Neural cell (in vitro differentiated cells): ENCODE measurements at regions not wholly inside any gene's neighbourhood (a gene's known extent, or its start where the extent isn't known, plus 50 kb on each side); places are given as distances from the start of the nearest gene placed in this dataset.

ENCODE experiments used
- H2AFZ ChIP-seq: fragments of 200-600, 300-800 bp; sonication (generic), shearing (Covaris generic); 2 replicates; pipeline ENCODE4 v1.6.0; 2014; ENCODE audit warnings: low read depth, mild to moderate bottlenecking, antibody characterized with exemption, low read length, moderate library complexity
- H3F3A ChIP-seq: fragments of 200-600 bp; shearing (Covaris generic); 2 replicates; pipeline ENCODE4 v1.6.1; 2016; ENCODE audit warnings: mild to moderate bottlenecking, moderate library complexity, mixed read lengths, antibody characterized with exemption, low read length; ENCODE audit not compliant: insufficient read depth, poor library complexity, severe bottlenecking
- H3K27ac ChIP-seq: fragments of 200-600, 300-800 bp; sonication (generic), shearing (Covaris generic); 2 replicates; pipeline ENCODE4 v1.5.1; 2014; ENCODE audit warnings: mild to moderate bottlenecking, low read length, moderate library complexity
- H3K27me3 ChIP-seq: fragments of 300-800, 200-600 bp; sonication (generic), shearing (Covaris generic); 2 replicates; pipeline ENCODE4 v1.6.0; 2014; ENCODE audit warnings: mild to moderate bottlenecking, low read depth, low read length, moderate library complexity; ENCODE audit not compliant: insufficient read depth
- H3K36me3 ChIP-seq: fragments of 300-800, 200-600 bp; sonication (generic), shearing (Covaris generic); 2 replicates; pipeline ENCODE4 v1.5.1; 2014; ENCODE audit warnings: mild to moderate bottlenecking, antibody characterized with exemption, low read length, moderate library complexity; ENCODE audit not compliant: insufficient read depth
- H3K4me2 ChIP-seq: fragments of 300-800, 200-600 bp; sonication (generic), shearing (Covaris generic); 2 replicates; pipeline ENCODE4 v1.6.0; 2014; ENCODE audit warnings: mild to moderate bottlenecking, low read length
- H3K4me3 ChIP-seq: fragments of 300-800, 200-600 bp; sonication (generic), shearing (Covaris generic); 2 replicates; pipeline ENCODE4 v1.5.1; 2014; ENCODE audit warnings: mild to moderate bottlenecking, low read length, moderate library complexity
- H3K79me2 ChIP-seq: fragments of 200-600 bp; shearing (Covaris generic); replicated peaks from 2 replicates; pipeline ENCODE4 v1.6.0; 2014; ENCODE audit warnings: mild to moderate bottlenecking, low read length, moderate library complexity; ENCODE audit not compliant: insufficient read depth
- H3K9ac ChIP-seq: fragments of 300-800, 200-600 bp; sonication (generic), shearing (Covaris generic); 2 replicates; pipeline ENCODE4 v1.6.1; 2016; ENCODE audit warnings: mild to moderate bottlenecking, low read length, mixed read lengths
- H3K9me2 ChIP-seq: fragments of 200-600 bp; shearing (Covaris generic); 2 replicates; pipeline ENCODE4 v1.6.1; 2016; ENCODE audit warnings: mild to moderate bottlenecking, low read length, mixed read lengths; ENCODE audit not compliant: insufficient read depth
- H3K9me3 ChIP-seq: fragments of 200-600, 300-800 bp; sonication (generic), shearing (Covaris generic); 2 replicates; pipeline ENCODE4 v1.6.1; 2016; ENCODE audit warnings: mild to moderate bottlenecking, mixed run types, low read length, moderate library complexity, mixed read lengths
- H4K20me1 ChIP-seq: fragments of 200-600 bp; shearing (Covaris generic); 2 replicates; pipeline ENCODE4 v1.6.1; 2016; ENCODE audit warnings: mild to moderate bottlenecking, mixed run types; ENCODE audit not compliant: insufficient read depth
- CTCF ChIP-seq: fragments of 450-650 bp; IDR thresholded peaks from 2 replicates; pipeline ENCODE4 v1.5.1; 2014; ENCODE audit warnings: antibody characterized with exemption, mild to moderate bottlenecking, moderate library complexity; ENCODE audit not compliant: poor library complexity, severe bottlenecking
- EP300 ChIP-seq: fragments of 450-650 bp; conservative IDR thresholded peaks from 2 replicates; pipeline ENCODE4 v1.6.1; 2014; ENCODE audit warnings: antibody characterized with exemption, mild to moderate bottlenecking, moderate library complexity; ENCODE audit not compliant: poor library complexity, severe bottlenecking
- EZH2 ChIP-seq: fragments of 200-600, 300-800 bp; shearing (Covaris generic), sonication (generic); IDR thresholded peaks from 2 replicates; pipeline ENCODE4 v1.6.1; 2014; ENCODE audit warnings: antibody characterized with exemption, low read length, borderline replicate concordance, mild to moderate bottlenecking; ENCODE audit not compliant: insufficient read depth, poor library complexity, severe bottlenecking
- MXI1 ChIP-seq: fragments of 450-650 bp; conservative IDR thresholded peaks from 2 replicates; pipeline ENCODE4 v1.6.1; 2014; ENCODE audit warnings: antibody characterized with exemption, mild to moderate bottlenecking; ENCODE audit not compliant: poor library complexity, severe bottlenecking
- POLR2AphosphoS5 ChIP-seq: IDR thresholded peaks from 2 replicates; pipeline ENCODE4 v1.6.1; 2012
- RAD21 ChIP-seq: fragments of 450-650 bp; conservative IDR thresholded peaks from 2 replicates; pipeline ENCODE4 v1.6.1; 2014; ENCODE audit warnings: antibody characterized with exemption, mild to moderate bottlenecking, moderate library complexity
- SMC3 ChIP-seq: fragments of 450-650 bp; conservative IDR thresholded peaks from 2 replicates; pipeline ENCODE4 v1.6.1; 2014; ENCODE audit warnings: antibody characterized with exemption, mild to moderate bottlenecking, moderate library complexity; ENCODE audit not compliant: poor library complexity
- TAF1 ChIP-seq: IDR thresholded peaks from 2 replicates; pipeline ENCODE4 v1.6.1; 2012; ENCODE audit warnings: low read depth
- TF ChIP-seq, protein P1 (sequence below): IDR thresholded peaks from 2 replicates; pipeline ENCODE4 v1.6.1; 2012; ENCODE audit warnings: borderline replicate concordance

GRCh38 chr13:53638040-53638439 is 609.4 kb downstream of the OLFM4 start:
- H3K4me3 ChIP-seq, result no peak overlapping the region
- H3F3A ChIP-seq, result no peaks in the 10 kb centered on the region
- no peaks in the 10 kb centered on the region for H3K9me2 ChIP-seq
- H2AFZ ChIP-seq, result no peak overlapping the region
- H3K4me2 ChIP-seq, result no peak overlapping the region
- no peaks in the 10 kb centered on the region for H3K27me3 ChIP-seq
- H3K36me3 ChIP-seq, result no peaks in the 10 kb centered on the region
- no peaks in the 10 kb centered on the region for H3K79me2 ChIP-seq
- no peak overlapping the region for H3K9ac ChIP-seq
- H4K20me1 ChIP-seq, result no peaks in the 10 kb centered on the region
- H3K27ac ChIP-seq, result no peak overlapping the region
- H3K9me3 ChIP-seq, result no peaks in the 10 kb centered on the region
- TF ChIP-seq CTCF (no peak), EP300 (no peak), MXI1 (no peak), TAF1 (no peak), EZH2 (no peak), POLR2AphosphoS5 (no peak), SMC3 (no peak), RAD21 (no peak)
- TF ChIP-seq, protein P1, sequence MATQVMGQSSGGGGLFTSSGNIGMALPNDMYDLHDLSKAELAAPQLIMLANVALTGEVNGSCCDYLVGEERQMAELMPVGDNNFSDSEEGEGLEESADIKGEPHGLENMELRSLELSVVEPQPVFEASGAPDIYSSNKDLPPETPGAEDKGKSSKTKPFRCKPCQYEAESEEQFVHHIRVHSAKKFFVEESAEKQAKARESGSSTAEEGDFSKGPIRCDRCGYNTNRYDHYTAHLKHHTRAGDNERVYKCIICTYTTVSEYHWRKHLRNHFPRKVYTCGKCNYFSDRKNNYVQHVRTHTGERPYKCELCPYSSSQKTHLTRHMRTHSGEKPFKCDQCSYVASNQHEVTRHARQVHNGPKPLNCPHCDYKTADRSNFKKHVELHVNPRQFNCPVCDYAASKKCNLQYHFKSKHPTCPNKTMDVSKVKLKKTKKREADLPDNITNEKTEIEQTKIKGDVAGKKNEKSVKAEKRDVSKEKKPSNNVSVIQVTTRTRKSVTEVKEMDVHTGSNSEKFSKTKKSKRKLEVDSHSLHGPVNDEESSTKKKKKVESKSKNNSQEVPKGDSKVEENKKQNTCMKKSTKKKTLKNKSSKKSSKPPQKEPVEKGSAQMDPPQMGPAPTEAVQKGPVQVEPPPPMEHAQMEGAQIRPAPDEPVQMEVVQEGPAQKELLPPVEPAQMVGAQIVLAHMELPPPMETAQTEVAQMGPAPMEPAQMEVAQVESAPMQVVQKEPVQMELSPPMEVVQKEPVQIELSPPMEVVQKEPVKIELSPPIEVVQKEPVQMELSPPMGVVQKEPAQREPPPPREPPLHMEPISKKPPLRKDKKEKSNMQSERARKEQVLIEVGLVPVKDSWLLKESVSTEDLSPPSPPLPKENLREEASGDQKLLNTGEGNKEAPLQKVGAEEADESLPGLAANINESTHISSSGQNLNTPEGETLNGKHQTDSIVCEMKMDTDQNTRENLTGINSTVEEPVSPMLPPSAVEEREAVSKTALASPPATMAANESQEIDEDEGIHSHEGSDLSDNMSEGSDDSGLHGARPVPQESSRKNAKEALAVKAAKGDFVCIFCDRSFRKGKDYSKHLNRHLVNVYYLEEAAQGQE, result no peak

DNA sequence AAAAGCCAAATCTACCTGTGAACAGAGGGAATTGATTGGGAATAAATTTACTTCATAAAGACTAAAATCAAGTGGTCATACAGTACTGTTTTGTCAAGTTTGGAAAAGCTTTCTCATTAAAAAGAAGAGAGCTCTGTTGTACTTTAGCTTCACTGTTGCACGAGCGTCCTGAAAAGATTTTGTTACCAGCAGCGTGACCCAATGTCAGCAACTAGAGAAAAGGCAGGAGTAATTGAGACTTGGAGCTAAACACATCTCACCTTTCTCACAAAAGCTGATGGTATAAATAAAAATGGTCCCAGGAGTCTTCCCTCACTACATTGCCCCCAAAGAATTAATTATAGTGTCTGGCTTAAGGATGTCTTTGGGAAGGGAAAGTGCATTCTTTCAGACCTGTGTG is 613.7 kb downstream of the OLFM4 start:
- Histone ChIP-seq H3K9me3 (no peaks in the 10 kb centered on the region), H3K9me2 (no peaks in the 10 kb centered on the region), H3K4me3 (no peak overlapping the region), H3K27ac (no peak overlapping the region), H3K4me2 (no peak overlapping the region), H2AFZ (no peak overlapping the region), H3K9ac (no peak overlapping the region), H4K20me1 (no peaks in the 10 kb centered on the region), H3K27me3 (no peaks in the 10 kb centered on the region), H3K36me3 (no peaks in the 10 kb centered on the region), H3K79me2 (no peaks in the 10 kb centered on the region), H3F3A (no peaks in the 10 kb centered on the region)
- no peak for TF ChIP-seq POLR2AphosphoS5
- no peak for TF ChIP-seq CTCF
- TF ChIP-seq EZH2, result no peak
- TF ChIP-seq RAD21, result no peak
- no peak for TF ChIP-seq EP300
- TF ChIP-seq, protein P1, result no peak
- no peak for TF ChIP-seq SMC3
- no peak for TF ChIP-seq TAF1
- TF ChIP-seq MXI1, result no peak
